Loucy (cell line): ENCODE measurements at regions not wholly inside any gene's neighbourhood (a gene's known extent, or its start where the extent isn't known, plus 50 kb on each side); places are given as distances from the start of the nearest gene placed in this dataset.

ENCODE experiments used
- H2AFZ ChIP-seq: fragments of 200-600 bp; sonication (generic); 2 replicates; pipeline ENCODE4 v1.6.0; 2016; ENCODE audit warnings: antibody characterized with exemption, mild to moderate bottlenecking, low read length, moderate library complexity
- H3F3A ChIP-seq: fragments of 200-600 bp; 2 replicates; pipeline ENCODE4 v1.6.0; 2016; ENCODE audit warnings: antibody characterized with exemption, low read depth, mild to moderate bottlenecking
- H3K27me3 ChIP-seq: fragments of 200-600 bp; sonication (generic); 2 replicates; pipeline ENCODE4 v1.6.1; 2014; ENCODE audit warnings: low read length, mild to moderate bottlenecking; ENCODE audit not compliant: insufficient read depth, poor library complexity, severe bottlenecking
- H3K36me3 ChIP-seq: fragments of 200-600 bp; sonication (generic); 2 replicates; pipeline ENCODE4 v1.6.1; 2016; ENCODE audit warnings: low read length; ENCODE audit not compliant: insufficient read depth
- H3K4me1 ChIP-seq: fragments of 200-600 bp; sonication (generic); 2 replicates; pipeline ENCODE4 v1.5.1; 2014; ENCODE audit warnings: low read length, mild to moderate bottlenecking; ENCODE audit not compliant: insufficient read depth, poor library complexity, severe bottlenecking
- H3K4me2 ChIP-seq: fragments of 200-600 bp; sonication (generic); 2 replicates; pipeline ENCODE4 v1.6.0; 2014; ENCODE audit warnings: antibody characterized with exemption, low read length, low read depth, mild to moderate bottlenecking; ENCODE audit not compliant: poor library complexity, severe bottlenecking
- H3K4me3 ChIP-seq: fragments of 200-600 bp; sonication (generic); 2 replicates; pipeline ENCODE4 v1.5.1; 2014; ENCODE audit warnings: low read length, mild to moderate bottlenecking, mixed read lengths; ENCODE audit not compliant: poor library complexity, severe bottlenecking
- H3K79me2 ChIP-seq: fragments of 200-600 bp; sonication (generic); 2 replicates; pipeline ENCODE4 v1.6.1; 2014; ENCODE audit warnings: low read length; ENCODE audit not compliant: insufficient read depth
- H3K9ac ChIP-seq: fragments of 200-600 bp; sonication (generic); 2 replicates; pipeline ENCODE4 v1.6.0; 2014; ENCODE audit warnings: mild to moderate bottlenecking, low read depth, low read length, moderate library complexity; ENCODE audit not compliant: poor library complexity, severe bottlenecking
- H3K9me2 ChIP-seq: fragments of 200-600 bp; sonication (generic); replicated peaks from 2 replicates; pipeline ENCODE4 v1.6.1; 2016; ENCODE audit warnings: low read depth, low read length, mixed read lengths
- H3K9me3 ChIP-seq: fragments of 200-600 bp; sonication (generic); 2 replicates; pipeline ENCODE4 v1.6.1; 2014; ENCODE audit warnings: mild to moderate bottlenecking, antibody characterized with exemption, low read length, low read depth; ENCODE audit not compliant: insufficient read depth
- H4K20me1 ChIP-seq: fragments of 200-600 bp; sonication (generic); 2 replicates; pipeline ENCODE4 v1.6.0; 2014; ENCODE audit warnings: antibody characterized with exemption, low read length, mild to moderate bottlenecking; ENCODE audit not compliant: insufficient read depth, poor library complexity, severe bottlenecking
- EZH2phosphoT487 ChIP-seq: fragments of 200-600 bp; IDR thresholded peaks from 2 replicates; pipeline ENCODE4 v1.6.1; 2018; ENCODE audit warnings: antibody characterized with exemption, mild to moderate bottlenecking, moderate library complexity, borderline replicate concordance
- TF ChIP-seq, protein P1 (sequence below): fragments of 200-600 bp; sonication (generic); conservative IDR thresholded peaks from 2 replicates; pipeline ENCODE4 v1.5.1; 2014; ENCODE audit warnings: mild to moderate bottlenecking, antibody characterized with exemption, low read length

- no peaks in the 10 kb centered on the region for H4K20me1 ChIP-seq
- H3K4me1 ChIP-seq = peaks cover 21% of the 10 kb centered on the region
- no peaks in the 10 kb centered on the region for H3K79me2 ChIP-seq
- no peak overlapping the region for H3K9ac ChIP-seq
- H3K36me3 ChIP-seq = no peaks in the 10 kb centered on the region
- H3F3A ChIP-seq = no peaks in the 10 kb centered on the region
- H3K4me3 ChIP-seq = no peak overlapping the region
- no peak overlapping the region for H3K4me2 ChIP-seq
- no peak for TF ChIP-seq EZH2phosphoT487
- TF ChIP-seq, protein P1, sequence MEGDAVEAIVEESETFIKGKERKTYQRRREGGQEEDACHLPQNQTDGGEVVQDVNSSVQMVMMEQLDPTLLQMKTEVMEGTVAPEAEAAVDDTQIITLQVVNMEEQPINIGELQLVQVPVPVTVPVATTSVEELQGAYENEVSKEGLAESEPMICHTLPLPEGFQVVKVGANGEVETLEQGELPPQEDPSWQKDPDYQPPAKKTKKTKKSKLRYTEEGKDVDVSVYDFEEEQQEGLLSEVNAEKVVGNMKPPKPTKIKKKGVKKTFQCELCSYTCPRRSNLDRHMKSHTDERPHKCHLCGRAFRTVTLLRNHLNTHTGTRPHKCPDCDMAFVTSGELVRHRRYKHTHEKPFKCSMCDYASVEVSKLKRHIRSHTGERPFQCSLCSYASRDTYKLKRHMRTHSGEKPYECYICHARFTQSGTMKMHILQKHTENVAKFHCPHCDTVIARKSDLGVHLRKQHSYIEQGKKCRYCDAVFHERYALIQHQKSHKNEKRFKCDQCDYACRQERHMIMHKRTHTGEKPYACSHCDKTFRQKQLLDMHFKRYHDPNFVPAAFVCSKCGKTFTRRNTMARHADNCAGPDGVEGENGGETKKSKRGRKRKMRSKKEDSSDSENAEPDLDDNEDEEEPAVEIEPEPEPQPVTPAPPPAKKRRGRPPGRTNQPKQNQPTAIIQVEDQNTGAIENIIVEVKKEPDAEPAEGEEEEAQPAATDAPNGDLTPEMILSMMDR = no peak
- H3K9me3 ChIP-seq = no peaks in the 10 kb centered on the region
- H3K9me2 ChIP-seq = no peaks in the 10 kb centered on the region
- H2AFZ ChIP-seq = no peak overlapping the region
- no peaks in the 10 kb centered on the region for H3K27me3 ChIP-seq
These were observed 109.7 kb upstream of the KLF14 start for GRCh38 chr7:130843703-130844102.

DNA sequence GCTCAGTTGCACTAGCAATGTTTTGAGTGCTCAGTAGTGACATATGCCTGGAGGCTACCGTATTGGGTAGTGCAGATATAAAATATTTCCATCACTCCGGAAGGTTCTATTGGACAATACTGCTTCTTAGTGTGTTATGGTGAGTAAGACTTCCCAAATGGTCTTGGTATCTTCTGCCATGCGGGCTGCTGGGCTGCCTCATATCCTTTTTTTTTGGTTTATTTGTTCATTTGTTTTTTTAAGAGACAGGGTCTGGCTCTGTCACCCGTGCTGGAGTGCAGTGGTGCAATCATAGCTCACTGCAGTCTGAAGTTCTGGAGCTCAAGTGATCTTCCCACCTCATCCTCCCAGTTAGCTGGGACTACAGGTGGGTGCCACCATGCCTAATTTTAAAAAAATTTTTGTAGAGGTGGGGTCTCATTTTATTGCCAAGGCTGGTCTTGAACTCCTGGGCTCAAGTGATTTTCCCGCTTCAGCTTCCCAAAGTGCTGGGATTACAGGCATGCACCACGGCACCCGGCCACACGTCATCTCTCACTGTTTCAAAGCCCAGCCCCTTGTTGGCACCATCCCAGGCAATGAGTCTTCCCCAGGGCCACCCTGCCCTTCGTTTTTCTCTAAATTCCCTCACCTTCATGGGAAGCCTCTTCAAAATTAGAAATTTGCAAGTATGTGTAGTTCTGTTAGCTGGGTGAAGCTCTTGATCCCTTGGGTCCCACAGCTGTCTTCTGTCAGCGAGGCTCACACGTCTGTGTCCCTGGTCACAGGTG lies 111.0 kb upstream of the KLF14 start:
- Histone ChIP-seq H3K4me2 (no peak overlapping the region), H3F3A (no peaks in the 10 kb centered on the region)

DNA sequence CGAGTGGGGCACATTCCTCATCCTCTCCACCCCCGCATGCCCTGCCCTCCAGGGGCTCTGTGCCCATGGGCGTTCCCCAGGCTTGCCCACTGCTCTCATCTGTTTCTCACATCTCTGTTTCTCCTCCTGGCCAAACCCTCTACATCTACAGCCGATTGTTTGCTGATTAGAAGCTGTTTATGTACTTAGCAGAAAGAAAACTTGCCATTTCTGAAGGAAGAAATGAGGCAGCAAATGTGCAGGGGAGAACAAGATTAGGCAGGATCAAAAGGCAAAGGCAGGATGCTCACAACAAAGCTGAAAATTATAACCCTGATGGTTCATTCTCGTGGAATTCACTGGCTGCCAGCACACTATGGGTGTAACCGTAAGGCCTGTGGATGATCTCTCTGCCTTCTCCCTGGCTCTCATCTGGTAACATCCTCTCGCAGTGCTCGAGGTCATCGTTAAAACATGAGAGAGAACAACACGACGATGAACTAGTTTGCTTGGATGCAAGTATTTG lies 111.6 kb upstream of the KLF14 start:
- Histone ChIP-seq H3K4me3 (no peak overlapping the region), H3K79me2 (no peaks in the 10 kb centered on the region), H3K36me3 (no peaks in the 10 kb centered on the region), H3K9me2 (no peaks in the 10 kb centered on the region), H3F3A (no peaks in the 10 kb centered on the region), H3K4me1 (peaks cover 15% of the 10 kb centered on the region), H2AFZ (no peak overlapping the region), H3K4me2 (no peak overlapping the region), H3K9ac (no peak overlapping the region), H4K20me1 (no peaks in the 10 kb centered on the region), H3K27me3 (no peaks in the 10 kb centered on the region), H3K9me3 (no peaks in the 10 kb centered on the region)
- TF ChIP-seq EZH2phosphoT487 = no peak
- TF ChIP-seq, protein P1 = no peak

More for the DNA sequence above, 111.0 kb upstream of the KLF14 start:
- H3K4me3 ChIP-seq = no peak overlapping the region
- H4K20me1 ChIP-seq = no peaks in the 10 kb centered on the region
- no peaks in the 10 kb centered on the region for H3K9me2 ChIP-seq
- no peak overlapping the region for H2AFZ ChIP-seq
- TF ChIP-seq, protein P1 = no peak
- no peak for TF ChIP-seq EZH2phosphoT487
- H3K79me2 ChIP-seq = no peaks in the 10 kb centered on the region
- no peaks in the 10 kb centered on the region for H3K27me3 ChIP-seq
- no peak overlapping the region for H3K9ac ChIP-seq
- peaks cover 21% of the 10 kb centered on the region for H3K4me1 ChIP-seq
- no peaks in the 10 kb centered on the region for H3K9me3 ChIP-seq
- H3K36me3 ChIP-seq = no peaks in the 10 kb centered on the region
